22Rv1 (cell line): ENCODE measurements at regions not wholly inside any gene's neighbourhood (a gene's known extent, or its start where the extent isn't known, plus 50 kb on each side); places are given as distances from the start of the nearest gene placed in this dataset.

ENCODE experiments used
- ZFX ChIP-seq: fragments of 450-650 bp; IDR thresholded peaks from 2 replicates; pipeline ENCODE4 v1.6.1; 2017; ENCODE audit warnings: antibody characterized with exemption, borderline replicate concordance
- TF ChIP-seq, protein P1 (sequence below): fragments of 450-650 bp; IDR thresholded peaks from 2 replicates; pipeline ENCODE4 v1.5.1; 2017; ENCODE audit warnings: mild to moderate bottlenecking

DNA sequence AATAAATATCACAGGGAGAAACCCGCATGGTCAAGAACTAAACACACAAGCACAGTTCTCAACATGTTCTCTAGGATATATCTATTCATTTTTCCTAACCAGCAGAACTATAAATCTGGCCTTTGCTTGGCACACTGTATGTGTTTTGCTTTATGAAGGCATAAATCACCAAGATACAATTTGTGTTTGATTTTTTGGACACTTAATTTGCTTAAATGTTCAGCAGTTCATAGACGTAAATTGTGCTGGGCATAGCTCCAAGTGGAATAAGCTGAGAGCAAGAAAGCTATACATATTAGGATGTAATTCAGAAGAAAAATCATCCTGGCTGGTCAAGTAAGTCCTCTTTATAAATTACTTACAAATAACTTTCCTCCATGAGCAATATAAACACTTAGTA is 341.5 kb upstream of the ATP5MC3 start:
- TF ChIP-seq, protein P1, sequence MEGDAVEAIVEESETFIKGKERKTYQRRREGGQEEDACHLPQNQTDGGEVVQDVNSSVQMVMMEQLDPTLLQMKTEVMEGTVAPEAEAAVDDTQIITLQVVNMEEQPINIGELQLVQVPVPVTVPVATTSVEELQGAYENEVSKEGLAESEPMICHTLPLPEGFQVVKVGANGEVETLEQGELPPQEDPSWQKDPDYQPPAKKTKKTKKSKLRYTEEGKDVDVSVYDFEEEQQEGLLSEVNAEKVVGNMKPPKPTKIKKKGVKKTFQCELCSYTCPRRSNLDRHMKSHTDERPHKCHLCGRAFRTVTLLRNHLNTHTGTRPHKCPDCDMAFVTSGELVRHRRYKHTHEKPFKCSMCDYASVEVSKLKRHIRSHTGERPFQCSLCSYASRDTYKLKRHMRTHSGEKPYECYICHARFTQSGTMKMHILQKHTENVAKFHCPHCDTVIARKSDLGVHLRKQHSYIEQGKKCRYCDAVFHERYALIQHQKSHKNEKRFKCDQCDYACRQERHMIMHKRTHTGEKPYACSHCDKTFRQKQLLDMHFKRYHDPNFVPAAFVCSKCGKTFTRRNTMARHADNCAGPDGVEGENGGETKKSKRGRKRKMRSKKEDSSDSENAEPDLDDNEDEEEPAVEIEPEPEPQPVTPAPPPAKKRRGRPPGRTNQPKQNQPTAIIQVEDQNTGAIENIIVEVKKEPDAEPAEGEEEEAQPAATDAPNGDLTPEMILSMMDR = no peak
- no peak for TF ChIP-seq ZFX
